ENCODE measurements at regions not wholly inside any gene's neighbourhood (a gene's known extent, or its start where the extent isn't known, plus 50 kb on each side); places are given as distances from the start of the nearest gene placed in this dataset.

GRCh38 chr5:26530305-26530704 is 508.1 kb downstream of the CDH9 start:
- no peak for TF ChIP-seq CTCF (IDR thresholded peaks at IDR 0.05)
- no peak for TF ChIP-seq POLR2A (IDR thresholded peaks at IDR 0.05)
